Stimulated activated effector memory CD8-positive, alpha-beta T cell treated with anti-CD3 and anti-CD28 coated beads, Interleukin-12 subunit alpha, Interleukin-12 subunit beta, amount 100 ng/mL, for 72 hours (primary cell): ENCODE measurements at regions not wholly inside any gene's neighbourhood (a gene's known extent, or its start where the extent isn't known, plus 50 kb on each side); places are given as distances from the start of the nearest gene placed in this dataset.

Source experiments
- ATAC-seq: fragments of 150-1000 bp; cut with Tn5 transposase; 2 replicates; pipeline ENCODE4 v1.10.0; 2021
- DNase-seq, 2 donors: peaks; one replicate each; pipeline ENCODE4 v3.0.0; 2021 to 2022; ENCODE audit warnings: low spot score in 2 of 2
- H3K27ac Mint-ChIP-seq: one replicate; pipeline ENCODE4 v1.8.0; 2022; ENCODE audit warnings: mild to moderate bottlenecking, mixed read lengths
- H3K36me3 Mint-ChIP-seq: one replicate; pipeline ENCODE4 v1.8.0; 2022; ENCODE audit warnings: mild to moderate bottlenecking, mixed read lengths
- H3K4me1 Mint-ChIP-seq: one replicate; pipeline ENCODE4 v1.8.0; 2022; ENCODE audit warnings: mixed read lengths
- H3K4me3 Mint-ChIP-seq: one replicate; pipeline ENCODE4 v1.8.0; 2022; ENCODE audit warnings: mild to moderate bottlenecking, mixed read lengths
- H3K9me3 Mint-ChIP-seq: one replicate; pipeline ENCODE4 v1.8.0; 2022; ENCODE audit warnings: mixed read lengths

GRCh38 chr11:10358696-10359095 lies 53.8 kb downstream of the ADM start:
- Mint-ChIP-seq H3K36me3 (no peaks in the 10 kb centered on the region), H3K27ac (no peak overlapping the region), H3K4me3 (no peak overlapping the region), H3K9me3 (no peaks in the 10 kb centered on the region), H3K4me1 (no peaks in the 10 kb centered on the region)
- no peak for DNase-seq
- ATAC-seq = no peak

GRCh38 chr11:10359171-10359570 lies 54.3 kb downstream of the ADM start:
- ATAC-seq = no peak
- Mint-ChIP-seq H3K9me3 (no peaks in the 10 kb centered on the region), H3K4me1 (no peaks in the 10 kb centered on the region), H3K36me3 (no peaks in the 10 kb centered on the region), H3K27ac (no peak overlapping the region), H3K4me3 (no peak overlapping the region)
- no peak for DNase-seq

- no peak overlapping the region for H3K4me3 Mint-ChIP-seq
These were observed 56.0 kb downstream of the ADM start for GRCh38 chr11:10360835-10361234.

GRCh38 chr11:10365045-10365444 lies 60.2 kb downstream of the ADM start:
- Mint-ChIP-seq H3K4me3 (no peak overlapping the region), H3K4me1 (peaks cover 8% of the 10 kb centered on the region), H3K36me3 (no peaks in the 10 kb centered on the region), H3K9me3 (peaks cover 3% of the 10 kb centered on the region), H3K27ac (no peak overlapping the region)
- ATAC-seq (no peak), DNase-seq (no peak)

More at GRCh38 chr11:10360835-10361234, 56.0 kb downstream of the ADM start:
- no peaks in the 10 kb centered on the region for H3K4me1 Mint-ChIP-seq
- no peak overlapping the region for H3K27ac Mint-ChIP-seq
- H3K36me3 Mint-ChIP-seq = no peaks in the 10 kb centered on the region
- DNase-seq (no peak), ATAC-seq (no peak)
- no peaks in the 10 kb centered on the region for H3K9me3 Mint-ChIP-seq

- Mint-ChIP-seq H3K27ac (peak overlapping the region; percentile 76), H3K36me3 (no peaks in the 10 kb centered on the region), H3K9me3 (peaks cover 3% of the 10 kb centered on the region), H3K4me3 (peak overlapping the region; percentile 50), H3K4me1 (peaks cover 8% of the 10 kb centered on the region)
- DNase-seq (peak; percentile 44 to 72), ATAC-seq (peak; percentile 83)
These were observed 61.9 kb downstream of the ADM start for GRCh38 chr11:10366568-10367331.

GRCh38 chr11:10371926-10372641 lies 67.2 kb downstream of the ADM start:
- DNase-seq = no peak
- Mint-ChIP-seq H3K9me3 (peaks cover 3% of the 10 kb centered on the region), H3K27ac (no peak overlapping the region), H3K4me1 (no peaks in the 10 kb centered on the region), H3K36me3 (no peaks in the 10 kb centered on the region), H3K4me3 (no peak overlapping the region)
- ATAC-seq = no peak

GRCh38 chr11:10373340-10373739 lies 68.5 kb downstream of the ADM start:
- DNase-seq (no peak), ATAC-seq (no peak)
- Mint-ChIP-seq H3K9me3 (no peaks in the 10 kb centered on the region), H3K4me3 (no peak overlapping the region), H3K27ac (no peak overlapping the region), H3K4me1 (no peaks in the 10 kb centered on the region), H3K36me3 (no peaks in the 10 kb centered on the region)

- no peak for DNase-seq
- H3K9me3 Mint-ChIP-seq = no peaks in the 10 kb centered on the region
- no peak overlapping the region for H3K4me3 Mint-ChIP-seq
- ATAC-seq = peak; percentile 67
- H3K27ac Mint-ChIP-seq = no peak overlapping the region
- H3K4me1 Mint-ChIP-seq = no peaks in the 10 kb centered on the region
- no peaks in the 10 kb centered on the region for H3K36me3 Mint-ChIP-seq
These were observed 69.1 kb downstream of the ADM start for GRCh38 chr11:10373929-10374328.

- H3K36me3 Mint-ChIP-seq = no peaks in the 10 kb centered on the region
- no peaks in the 10 kb centered on the region for H3K9me3 Mint-ChIP-seq
- no peak overlapping the region for H3K4me3 Mint-ChIP-seq
- H3K4me1 Mint-ChIP-seq = no peaks in the 10 kb centered on the region
- H3K27ac Mint-ChIP-seq = no peak overlapping the region
- DNase-seq (no peak), ATAC-seq (no peak)
These were observed 69.5 kb downstream of the ADM start for GRCh38 chr11:10374386-10374785.

- Mint-ChIP-seq H3K36me3 (no peaks in the 10 kb centered on the region), H3K4me3 (no peak overlapping the region), H3K27ac (no peak overlapping the region), H3K4me1 (no peaks in the 10 kb centered on the region), H3K9me3 (no peaks in the 10 kb centered on the region)
- ATAC-seq (peak; percentile 24), DNase-seq (no peak)
These were observed 70.6 kb downstream of the ADM start for GRCh38 chr11:10375280-10375971.

- Mint-ChIP-seq H3K4me3 (no peak overlapping the region), H3K9me3 (no peaks in the 10 kb centered on the region), H3K36me3 (no peaks in the 10 kb centered on the region), H3K27ac (no peak overlapping the region), H3K4me1 (no peaks in the 10 kb centered on the region)
- ATAC-seq (no peak), DNase-seq (no peak)
These were observed 71.2 kb downstream of the ADM start for GRCh38 chr11:10376061-10376460.

- Mint-ChIP-seq H3K4me1 (no peaks in the 10 kb centered on the region), H3K9me3 (no peaks in the 10 kb centered on the region), H3K36me3 (no peaks in the 10 kb centered on the region)
These were observed 72.3 kb downstream of the ADM start for GRCh38 chr11:10377183-10377582.

GRCh38 chr11:10378362-10378761 lies 73.5 kb downstream of the ADM start:
- no peaks in the 10 kb centered on the region for H3K9me3 Mint-ChIP-seq
- ATAC-seq (no peak), DNase-seq (no peak)
- no peaks in the 10 kb centered on the region for H3K36me3 Mint-ChIP-seq
- no peaks in the 10 kb centered on the region for H3K4me1 Mint-ChIP-seq
- no peak overlapping the region for H3K27ac Mint-ChIP-seq
- H3K4me3 Mint-ChIP-seq = no peak overlapping the region

More at GRCh38 chr11:10377183-10377582, 72.3 kb downstream of the ADM start:
- H3K4me3 Mint-ChIP-seq = no peak overlapping the region
- ATAC-seq (no peak), DNase-seq (no peak)
- no peak overlapping the region for H3K27ac Mint-ChIP-seq

- Mint-ChIP-seq H3K9me3 (no peaks in the 10 kb centered on the region), H3K27ac (no peak overlapping the region)
These were observed 74.1 kb downstream of the ADM start for GRCh38 chr11:10379022-10379421.

GRCh38 chr11:10379426-10379825 lies 74.6 kb downstream of the ADM start:
- H3K9me3 Mint-ChIP-seq = no peaks in the 10 kb centered on the region
- no peak for ATAC-seq
- H3K27ac Mint-ChIP-seq = no peak overlapping the region
- no peak for DNase-seq
- H3K4me1 Mint-ChIP-seq = no peaks in the 10 kb centered on the region
- no peak overlapping the region for H3K4me3 Mint-ChIP-seq
- H3K36me3 Mint-ChIP-seq = no peaks in the 10 kb centered on the region

More at GRCh38 chr11:10379022-10379421, 74.1 kb downstream of the ADM start:
- no peaks in the 10 kb centered on the region for H3K36me3 Mint-ChIP-seq
- no peaks in the 10 kb centered on the region for H3K4me1 Mint-ChIP-seq
- DNase-seq (no peak), ATAC-seq (no peak)
- no peak overlapping the region for H3K4me3 Mint-ChIP-seq
